Activated CD4-positive, alpha-beta T cell treated with anti-CD3 and anti-CD28 coated beads, Interleukin-2, amount 10 ng/mL, durations not matched to agents 7 days and 5 days (primary cell): ENCODE measurements at regions not wholly inside any gene's neighbourhood (a gene's known extent, or its start where the extent isn't known, plus 50 kb on each side); places are given as distances from the start of the nearest gene placed in this dataset.

Source experiments
- CTCF ChIA-PET: fragments of 350-600 bp; sonication (Branson Sonifier 250); formaldehyde crosslinking; loops from one replicate; lab custom pipeline; 2021; ENCODE audit warnings: antibody characterized with exemption; lab: Charles Lee
- POLR2A ChIA-PET: fragments of 350-600 bp; sonication (Branson Sonifier 250); formaldehyde crosslinking; loops from one replicate; lab custom pipeline; 2021; ENCODE audit warnings: antibody characterized with exemption; lab: Charles Lee
- DNase-seq: peaks from one replicate; pipeline ENCODE4 v3.0.0-alpha.2; 2020
- H3K27ac Mint-ChIP-seq: one replicate; pipeline ENCODE4 v1.8.0; 2021; ENCODE audit warnings: mild to moderate bottlenecking, moderate library complexity, mixed read lengths
- H3K27me3 Mint-ChIP-seq: one replicate; pipeline ENCODE4 v1.8.0; 2021; ENCODE audit warnings: mixed read lengths
- H3K36me3 Mint-ChIP-seq: one replicate; pipeline ENCODE4 v1.8.0; 2021; ENCODE audit warnings: low read depth, mixed read lengths
- H3K4me1 Mint-ChIP-seq: one replicate; pipeline ENCODE4 v1.8.0; 2021; ENCODE audit warnings: mixed read lengths
- H3K4me3 Mint-ChIP-seq: one replicate; pipeline ENCODE4 v1.8.0; 2021; ENCODE audit warnings: mild to moderate bottlenecking, moderate library complexity, mixed read lengths
- H3K9me3 Mint-ChIP-seq: one replicate; pipeline ENCODE4 v1.8.0; 2021; ENCODE audit warnings: mixed read lengths

DNA sequence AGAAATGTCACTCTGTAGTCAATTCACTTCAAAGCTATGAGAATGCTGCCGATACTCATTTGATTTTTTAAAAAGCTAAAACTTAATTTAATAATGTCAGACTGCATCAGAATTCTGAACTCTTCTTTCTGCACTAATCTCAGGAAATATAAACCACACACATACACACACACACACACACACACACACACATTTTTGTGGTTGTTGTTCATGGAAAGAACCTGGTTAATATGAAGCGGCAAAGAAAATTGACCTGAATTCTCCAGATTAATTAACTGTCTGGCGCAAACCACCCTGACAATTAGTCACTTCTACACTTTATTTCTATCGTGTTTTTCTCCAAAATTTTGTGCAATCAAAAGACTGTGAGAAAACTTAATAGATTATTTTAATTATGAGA, 740.5 kb downstream of the TLE1 start:
- POLR2A ChIA-PET = no interaction called here
- Mint-ChIP-seq H3K4me1 (no peaks in the 10 kb centered on the region), H3K27ac (no peak overlapping the region), H3K27me3 (no peaks in the 10 kb centered on the region), H3K36me3 (no peaks in the 10 kb centered on the region), H3K9me3 (no peaks in the 10 kb centered on the region), H3K4me3 (no peak overlapping the region)
- CTCF ChIA-PET = no interaction called here
- no peak for DNase-seq

DNA sequence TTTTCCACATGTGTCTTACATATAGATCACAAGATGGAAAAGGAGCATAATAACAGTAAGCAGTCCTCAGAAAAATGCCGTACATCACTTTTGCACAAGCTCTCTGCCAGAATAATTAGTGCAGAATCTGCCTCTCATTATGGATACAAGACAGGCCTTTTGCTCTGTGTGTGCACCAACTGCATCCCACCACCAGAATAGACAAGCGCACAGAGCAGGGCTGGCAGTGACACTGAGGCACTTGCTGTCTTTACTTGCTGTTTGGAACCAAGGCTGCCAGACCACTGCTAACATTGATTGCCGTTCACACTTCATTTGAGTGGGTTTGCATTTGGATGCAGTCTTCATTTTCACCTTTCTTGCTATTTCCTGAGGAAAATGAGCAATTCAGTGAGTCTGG, 741.3 kb downstream of the TLE1 start:
- H3K4me3 Mint-ChIP-seq = no peak overlapping the region
- no peak for DNase-seq
- no peak overlapping the region for H3K27ac Mint-ChIP-seq
- H3K36me3 Mint-ChIP-seq = no peaks in the 10 kb centered on the region
- ChIA-PET CTCF (no interaction called here), POLR2A (no interaction called here)
- H3K9me3 Mint-ChIP-seq = no peaks in the 10 kb centered on the region
- no peaks in the 10 kb centered on the region for H3K27me3 Mint-ChIP-seq
- no peaks in the 10 kb centered on the region for H3K4me1 Mint-ChIP-seq

DNA sequence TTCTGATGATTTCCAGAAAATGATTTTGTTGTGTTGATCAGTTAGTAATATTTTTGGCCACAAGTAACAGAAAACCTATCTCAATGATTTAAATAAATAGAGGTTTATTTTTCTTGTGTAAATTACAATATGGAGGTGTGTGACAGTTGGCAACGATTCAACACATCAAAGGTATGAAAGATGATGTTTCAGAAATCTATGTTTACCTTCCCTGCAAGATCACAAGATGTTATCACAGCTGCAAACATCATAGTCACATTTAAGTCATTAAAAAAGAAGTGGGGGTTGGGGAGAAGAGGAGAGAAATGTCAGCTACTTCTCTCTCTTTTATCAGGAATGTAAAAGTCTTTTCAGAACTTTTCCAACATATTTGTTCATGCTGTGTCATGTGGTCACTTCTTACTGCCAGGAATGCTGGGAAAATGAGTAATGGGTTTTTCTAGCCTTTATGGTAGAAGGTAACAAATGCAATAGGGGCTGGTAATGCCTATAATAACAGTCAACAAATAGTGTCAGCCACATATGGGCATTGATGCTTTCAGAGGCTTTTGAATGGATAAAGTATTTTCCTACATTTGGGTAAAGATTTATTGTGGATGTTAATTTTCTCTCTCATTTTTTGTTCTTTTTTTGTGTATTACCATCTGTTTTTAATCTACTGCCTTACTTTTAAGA, 742.7 kb downstream of the TLE1 start:
- ChIA-PET CTCF (no interaction called here), POLR2A (no interaction called here)
- Mint-ChIP-seq H3K27ac (no peak overlapping the region), H3K36me3 (no peaks in the 10 kb centered on the region), H3K4me1 (no peaks in the 10 kb centered on the region), H3K27me3 (no peaks in the 10 kb centered on the region), H3K4me3 (no peak overlapping the region), H3K9me3 (no peaks in the 10 kb centered on the region)
- DNase-seq = no peak

DNA sequence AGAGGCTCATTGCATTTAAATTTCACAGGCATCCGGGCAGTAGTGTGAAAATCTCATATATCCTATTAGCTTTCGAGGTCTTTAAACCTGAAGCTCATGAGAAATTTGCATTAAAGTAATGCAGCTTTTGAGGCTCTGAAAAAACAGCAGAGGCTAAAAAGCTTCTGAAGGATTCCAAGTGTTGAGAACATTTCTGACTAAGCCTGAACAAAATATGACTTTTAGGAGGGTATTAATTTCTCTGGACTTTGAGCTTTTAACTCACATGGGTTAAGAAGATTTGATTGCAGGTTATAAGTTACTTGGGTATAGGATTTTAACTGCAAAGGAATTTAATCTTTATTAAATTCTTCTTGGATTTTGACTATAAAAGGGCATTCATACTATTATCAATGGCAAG, 743.9 kb downstream of the TLE1 start:
- DNase-seq = no peak
- Mint-ChIP-seq H3K27me3 (no peaks in the 10 kb centered on the region), H3K4me3 (no peak overlapping the region), H3K9me3 (no peaks in the 10 kb centered on the region), H3K4me1 (no peaks in the 10 kb centered on the region), H3K27ac (no peak overlapping the region), H3K36me3 (no peaks in the 10 kb centered on the region)
- ChIA-PET POLR2A (no interaction called here), CTCF (no interaction called here)

DNA sequence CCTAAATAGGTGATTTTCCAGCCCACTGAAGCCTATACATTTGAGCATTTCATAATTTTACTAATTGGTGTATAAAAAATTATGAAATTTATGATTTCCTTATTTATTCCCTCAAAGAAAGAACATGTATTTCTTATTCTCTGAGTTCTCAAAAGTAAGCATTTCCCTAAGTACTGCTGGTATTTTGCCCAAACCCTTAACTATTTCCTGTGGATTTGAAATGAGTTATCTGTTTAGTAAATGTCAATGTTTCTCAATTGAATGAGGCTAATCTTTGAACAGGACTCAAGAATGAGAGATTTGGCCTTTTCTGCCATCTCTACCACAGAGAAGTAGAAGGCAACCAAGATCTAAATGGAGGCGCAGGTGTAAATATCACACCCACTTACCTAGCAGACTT, 751.7 kb downstream of the TLE1 start:
- Mint-ChIP-seq H3K27ac (no peak overlapping the region), H3K27me3 (no peaks in the 10 kb centered on the region), H3K36me3 (no peaks in the 10 kb centered on the region), H3K4me3 (no peak overlapping the region), H3K9me3 (no peaks in the 10 kb centered on the region), H3K4me1 (no peaks in the 10 kb centered on the region)
- CTCF ChIA-PET = no interaction called here
- POLR2A ChIA-PET = no interaction called here
- DNase-seq = no peak

DNA sequence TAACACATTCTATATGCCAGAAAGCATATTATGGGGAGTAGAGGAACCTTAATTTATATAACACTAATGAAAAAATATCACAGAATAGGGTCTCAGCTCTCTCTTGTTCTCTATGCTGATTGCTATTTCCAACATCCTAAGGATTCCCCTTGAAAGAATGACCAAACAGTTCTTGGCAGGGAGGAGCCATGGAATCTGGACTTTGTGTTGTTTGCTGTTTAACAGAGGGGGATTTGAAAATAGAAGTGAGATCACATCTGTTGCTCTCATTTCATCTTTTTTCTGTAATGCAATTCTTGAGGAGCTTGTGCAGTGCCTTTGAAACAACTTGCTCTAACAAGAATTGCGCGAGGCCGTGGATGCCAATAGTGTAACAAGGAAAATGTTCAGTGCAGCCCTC, 755.3 kb downstream of the TLE1 start:
- H3K4me1 Mint-ChIP-seq = no peaks in the 10 kb centered on the region
- CTCF ChIA-PET = no interaction called here

DNA sequence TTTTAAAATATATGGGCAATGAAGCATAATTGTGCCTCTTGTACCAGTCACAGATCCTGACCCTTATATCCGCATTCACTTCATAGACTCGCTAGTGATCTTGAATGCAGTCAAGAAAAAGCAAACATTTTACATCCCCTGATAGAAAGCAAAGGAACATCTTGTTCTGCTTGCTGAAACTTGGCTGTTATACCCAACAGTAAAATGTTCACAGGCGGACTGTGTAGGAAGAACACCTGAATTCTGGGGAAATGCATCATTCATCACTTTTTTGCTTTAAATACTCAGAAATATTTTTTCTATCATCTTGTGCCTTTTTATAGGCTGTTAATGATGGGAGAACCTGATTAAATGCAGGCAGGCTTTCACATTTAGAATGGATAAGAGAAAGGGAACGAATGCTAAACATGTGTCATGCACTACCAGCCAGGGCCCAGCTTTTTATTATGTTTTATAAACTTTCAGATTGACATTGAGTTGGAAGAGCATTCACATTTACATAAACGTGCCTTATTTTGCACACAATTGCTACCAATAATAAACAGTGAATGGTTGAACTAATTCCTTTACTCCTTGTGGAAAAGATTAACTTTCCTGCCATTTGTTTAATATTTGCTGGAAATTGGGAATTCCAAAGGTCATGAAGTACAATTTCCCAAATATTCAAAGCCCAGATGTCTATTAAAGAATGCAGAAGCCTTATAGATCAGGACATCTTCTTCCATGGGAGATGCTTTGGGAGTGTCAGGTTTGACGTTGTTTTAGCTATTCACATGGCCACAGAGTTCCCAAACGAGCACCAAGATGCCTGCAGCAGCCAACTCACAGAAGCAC, 756.2 kb downstream of the TLE1 start:
- ChIA-PET POLR2A (no interaction called here), CTCF (no interaction called here)
- no peak overlapping the region for H3K27ac Mint-ChIP-seq
- H3K36me3 Mint-ChIP-seq = no peaks in the 10 kb centered on the region
- no peaks in the 10 kb centered on the region for H3K27me3 Mint-ChIP-seq
- no peaks in the 10 kb centered on the region for H3K4me1 Mint-ChIP-seq
- no peak overlapping the region for H3K4me3 Mint-ChIP-seq
- DNase-seq = no peak
- no peaks in the 10 kb centered on the region for H3K9me3 Mint-ChIP-seq

More for the DNA sequence above, 755.3 kb downstream of the TLE1 start:
- POLR2A ChIA-PET = no interaction called here
- Mint-ChIP-seq H3K4me3 (no peak overlapping the region), H3K36me3 (no peaks in the 10 kb centered on the region), H3K27ac (no peak overlapping the region), H3K9me3 (no peaks in the 10 kb centered on the region), H3K27me3 (no peaks in the 10 kb centered on the region)
- no peak for DNase-seq

DNA sequence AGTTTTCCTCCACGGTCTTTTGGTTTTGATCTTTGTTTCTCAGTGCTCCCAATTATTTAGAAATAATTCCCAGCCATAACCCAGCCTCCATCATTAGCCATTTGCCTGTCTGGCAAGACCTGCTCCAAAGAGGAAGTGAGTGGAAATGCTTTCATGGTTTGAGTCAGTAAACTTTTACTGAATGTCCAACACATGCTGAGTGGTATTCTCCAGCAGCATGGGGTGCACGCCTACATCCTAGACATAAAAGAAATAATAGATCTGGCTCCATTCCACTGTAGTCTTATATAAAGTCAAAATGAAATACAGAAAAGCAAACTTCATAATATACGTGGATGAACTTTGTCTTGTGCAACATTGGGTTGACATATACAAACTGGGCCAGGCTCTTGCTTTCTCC, 757.2 kb downstream of the TLE1 start:
- CTCF ChIA-PET = no interaction called here
- no peaks in the 10 kb centered on the region for H3K4me1 Mint-ChIP-seq
- H3K9me3 Mint-ChIP-seq = no peaks in the 10 kb centered on the region

DNA sequence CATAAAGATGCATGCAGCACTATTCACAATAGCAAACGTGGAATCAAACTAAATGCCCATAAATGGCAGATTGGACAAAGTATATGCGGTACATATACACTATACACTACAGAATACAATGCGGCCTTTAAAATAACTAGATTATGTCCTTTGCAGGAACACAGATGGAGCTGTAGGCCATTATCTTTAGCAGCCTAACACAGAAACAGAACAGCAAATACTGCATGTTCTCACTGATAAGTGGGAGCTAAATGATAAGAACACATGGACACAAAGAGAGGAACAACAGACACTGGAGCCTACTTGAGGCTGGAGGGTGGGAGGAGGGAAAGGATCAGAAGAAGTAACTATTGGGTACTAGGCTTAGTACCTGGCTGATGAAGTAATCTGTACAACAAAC, 758.2 kb downstream of the TLE1 start:
- Mint-ChIP-seq H3K4me1 (no peaks in the 10 kb centered on the region), H3K27ac (no peak overlapping the region), H3K27me3 (no peaks in the 10 kb centered on the region), H3K4me3 (no peak overlapping the region), H3K9me3 (no peaks in the 10 kb centered on the region), H3K36me3 (no peaks in the 10 kb centered on the region)
- no peak for DNase-seq
- ChIA-PET CTCF (no interaction called here), POLR2A (no interaction called here)

More for the DNA sequence above, 757.2 kb downstream of the TLE1 start:
- POLR2A ChIA-PET = no interaction called here
- H3K27me3 Mint-ChIP-seq = no peaks in the 10 kb centered on the region
- DNase-seq = no peak
- H3K27ac Mint-ChIP-seq = no peak overlapping the region
- no peaks in the 10 kb centered on the region for H3K36me3 Mint-ChIP-seq
- no peak overlapping the region for H3K4me3 Mint-ChIP-seq

DNA sequence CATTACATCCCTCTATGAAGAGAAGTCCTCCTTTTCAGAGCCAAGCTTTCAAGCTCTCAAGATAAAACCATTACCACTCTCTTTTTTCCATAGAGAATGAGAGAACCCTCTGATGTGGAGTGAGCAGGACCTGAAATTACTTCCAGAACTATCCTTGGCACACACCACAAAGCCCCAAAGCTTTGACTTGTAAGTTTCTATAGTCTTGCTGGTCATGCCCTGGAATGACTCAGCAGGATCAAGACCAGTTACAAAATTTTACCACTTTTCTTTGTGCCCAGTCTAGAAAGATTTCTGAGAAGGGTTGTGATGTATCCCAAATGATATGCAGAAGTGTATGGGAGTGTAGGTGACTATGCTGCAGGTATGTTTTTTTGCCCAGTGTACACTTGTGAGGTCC, 760.6 kb downstream of the TLE1 start:
- no peak for DNase-seq

DNA sequence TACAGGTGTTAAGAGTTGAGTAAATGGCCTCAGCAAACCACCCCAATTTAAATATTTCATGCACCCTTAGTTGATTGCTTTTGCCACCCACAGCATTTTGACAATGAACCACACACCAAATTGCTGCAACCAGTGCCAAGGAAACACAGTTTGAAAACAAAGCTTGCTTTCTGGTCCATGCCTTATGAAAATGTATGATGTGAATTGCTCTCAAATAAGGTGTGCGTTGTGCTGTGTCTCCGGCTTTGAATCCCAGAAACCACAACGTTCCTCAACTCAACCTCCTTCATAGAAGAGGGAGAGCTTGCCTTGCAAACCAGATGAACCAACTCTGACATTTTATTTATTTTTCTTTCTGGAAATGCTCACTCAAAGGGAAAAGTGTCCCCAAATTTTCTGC, 762.7 kb downstream of the TLE1 start:
- ChIA-PET CTCF (no interaction called here), POLR2A (no interaction called here)
- no peak for DNase-seq
- H3K27me3 Mint-ChIP-seq = no peaks in the 10 kb centered on the region
- H3K27ac Mint-ChIP-seq = no peak overlapping the region
- H3K4me3 Mint-ChIP-seq = no peak overlapping the region
- no peaks in the 10 kb centered on the region for H3K4me1 Mint-ChIP-seq
- no peaks in the 10 kb centered on the region for H3K9me3 Mint-ChIP-seq
- H3K36me3 Mint-ChIP-seq = no peaks in the 10 kb centered on the region

More for the DNA sequence above, 760.6 kb downstream of the TLE1 start:
- Mint-ChIP-seq H3K9me3 (no peaks in the 10 kb centered on the region), H3K27me3 (no peaks in the 10 kb centered on the region), H3K27ac (no peak overlapping the region), H3K4me3 (no peak overlapping the region), H3K36me3 (no peaks in the 10 kb centered on the region), H3K4me1 (no peaks in the 10 kb centered on the region)
- ChIA-PET POLR2A (no interaction called here), CTCF (no interaction called here)

DNA sequence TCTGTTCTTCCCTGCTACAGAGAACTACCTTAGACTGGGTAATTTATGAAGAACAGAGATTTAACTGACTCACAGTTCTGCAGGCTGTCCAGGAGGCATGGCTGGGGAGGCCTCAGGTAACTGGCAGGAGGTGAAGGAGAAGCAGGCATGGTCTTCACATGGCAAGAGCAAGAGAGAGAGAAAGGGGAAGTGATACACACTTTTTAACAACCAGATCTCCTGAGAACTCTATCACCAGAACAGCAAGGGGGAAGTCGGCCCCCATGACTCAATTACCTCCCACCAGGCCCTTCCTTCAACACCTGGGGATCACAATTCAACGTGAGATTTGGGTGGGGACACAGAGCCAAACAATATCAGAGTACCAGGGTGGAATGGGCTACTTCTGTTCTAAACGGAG, 766.8 kb downstream of the TLE1 start:
- H3K4me3 Mint-ChIP-seq = no peak overlapping the region
- POLR2A ChIA-PET = no interaction called here
- no peaks in the 10 kb centered on the region for H3K27me3 Mint-ChIP-seq
- CTCF ChIA-PET = no interaction called here
- no peak for DNase-seq
- H3K4me1 Mint-ChIP-seq = no peaks in the 10 kb centered on the region
- peaks cover 5% of the 10 kb centered on the region for H3K9me3 Mint-ChIP-seq
- no peak overlapping the region for H3K27ac Mint-ChIP-seq
- H3K36me3 Mint-ChIP-seq = no peaks in the 10 kb centered on the region

DNA sequence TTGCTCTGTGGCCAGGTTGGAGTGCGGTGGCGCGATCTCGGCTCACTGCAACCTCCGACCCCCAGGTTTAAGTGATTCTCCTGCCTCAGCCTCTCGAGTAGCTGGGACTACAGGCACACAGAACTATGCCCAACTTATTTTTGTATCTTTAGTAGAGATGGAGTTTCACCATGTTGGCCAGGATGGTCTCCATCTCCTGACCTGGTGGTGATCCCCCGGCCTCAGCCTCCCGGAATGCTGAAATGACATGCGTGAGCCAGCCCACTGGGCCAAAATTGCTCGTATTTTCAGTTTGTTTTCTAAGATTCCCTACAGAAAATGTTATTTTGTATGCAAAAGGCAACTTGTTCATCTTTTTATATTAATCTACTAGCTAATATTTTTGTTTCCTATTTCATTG, 782.6 kb downstream of the TLE1 start:
- Mint-ChIP-seq H3K27me3 (no peaks in the 10 kb centered on the region), H3K27ac (no peak overlapping the region), H3K4me3 (no peak overlapping the region), H3K4me1 (no peaks in the 10 kb centered on the region), H3K36me3 (no peaks in the 10 kb centered on the region), H3K9me3 (no peaks in the 10 kb centered on the region)
- no peak for DNase-seq
- ChIA-PET POLR2A (no interaction called here), CTCF (no interaction called here)

DNA sequence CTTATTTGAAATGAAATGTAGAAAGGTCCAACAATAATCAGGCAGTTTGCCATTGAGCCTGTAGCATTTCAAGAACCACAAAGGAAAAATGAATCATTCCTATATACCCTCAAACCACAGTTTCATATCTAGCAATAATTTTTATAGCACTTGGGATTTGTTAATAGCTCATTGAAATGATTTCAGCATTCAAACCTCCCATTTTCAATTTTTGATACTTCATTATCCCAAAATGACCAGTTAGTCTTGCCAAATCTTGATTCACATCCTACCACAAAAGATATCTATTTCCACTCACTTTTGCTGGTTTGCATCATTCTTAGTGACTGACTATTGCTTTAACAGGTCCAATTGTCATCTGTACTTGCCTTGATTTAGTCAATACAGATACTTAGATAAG, 790.1 kb downstream of the TLE1 start:
- Mint-ChIP-seq H3K27me3 (no peaks in the 10 kb centered on the region), H3K27ac (no peak overlapping the region), H3K4me3 (no peak overlapping the region), H3K36me3 (no peaks in the 10 kb centered on the region), H3K9me3 (no peaks in the 10 kb centered on the region), H3K4me1 (no peaks in the 10 kb centered on the region)
- DNase-seq = no peak
- ChIA-PET POLR2A (no interaction called here), CTCF (no interaction called here)
